ENCODE measurements at regions not wholly inside any gene's neighbourhood (a gene's known extent, or its start where the extent isn't known, plus 50 kb on each side); places are given as distances from the start of the nearest gene placed in this dataset.

DNA sequence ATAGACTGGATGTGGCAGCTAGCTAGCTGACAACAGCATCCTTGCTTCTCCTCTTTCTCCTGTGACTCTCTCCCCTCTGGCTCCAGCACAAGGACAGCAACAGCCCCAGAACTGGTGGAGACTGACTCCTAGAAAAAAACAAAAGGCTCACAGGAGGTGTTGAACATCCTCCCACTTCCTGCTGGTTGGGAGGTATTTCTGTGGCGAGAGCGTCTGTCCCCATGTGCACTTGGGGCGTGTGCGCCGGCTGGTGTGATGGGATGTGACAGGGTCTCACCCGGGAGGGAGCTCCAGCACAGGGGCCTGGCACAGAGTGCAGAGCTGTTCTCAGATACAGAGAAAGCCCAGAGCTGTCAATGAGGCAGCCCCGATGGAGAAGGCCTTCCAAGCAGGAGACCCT lies 107.2 kb upstream of the E2F8 start:
- TF ChIP-seq SUZ12 (IDR thresholded peaks at IDR 0.05; ENCODE audit: extremely low read depth, insufficient read depth, insufficient read length) (no peak), ZNF274 (IDR thresholded peaks at IDR 0.05; ENCODE audit: low read depth, low read length) (no peak)
